HFFc6 (cell line): ENCODE measurements at regions not wholly inside any gene's neighbourhood (a gene's known extent, or its start where the extent isn't known, plus 50 kb on each side); places are given as distances from the start of the nearest gene placed in this dataset.
A peak's percentile ranks its signal among the peaks of the same experiment; 100 is the strongest.
"Not testable (repeated sequence)": the region's sequence is repeated elsewhere in the genome, so short reads cannot be mapped to it uniquely, and the experiment has no call there.

Experiments
- DNase-seq: peaks from one replicate; pipeline ENCODE4 v3.0.0-alpha.2; 2018
- H3K27ac Mint-ChIP-seq: 2 replicates; pipeline ENCODE4 v1.8.0; 2020; ENCODE audit warnings: mild to moderate bottlenecking, mixed read lengths
- H3K27me3 Mint-ChIP-seq: 2 replicates; pipeline ENCODE4 v1.8.0; 2021; ENCODE audit warnings: mild to moderate bottlenecking, moderate library complexity, mixed read lengths; ENCODE audit not compliant: insufficient read depth
- H3K36me3 Mint-ChIP-seq: 2 replicates; pipeline ENCODE4 v1.8.0; 2021; ENCODE audit warnings: low read depth, mixed read lengths
- H3K4me1 Mint-ChIP-seq: 2 replicates; pipeline ENCODE4 v1.8.0; 2020; ENCODE audit warnings: low read depth, mixed read lengths
- H3K4me3 Mint-ChIP-seq: 2 replicates; pipeline ENCODE4 v1.8.0; 2020; ENCODE audit warnings: mild to moderate bottlenecking, moderate library complexity, mixed read lengths
- H3K9me3 Mint-ChIP-seq: 2 replicates; pipeline ENCODE4 v1.8.0; 2020; ENCODE audit warnings: mild to moderate bottlenecking, mixed read lengths
- TF ChIP-seq, protein P1 (sequence below): fragments of 200-600 bp; sonication (generic); IDR thresholded peaks from 2 replicates; pipeline ENCODE4 v1.5.0; 2021; ENCODE audit warnings: antibody characterized with exemption, mild to moderate bottlenecking

- Mint-ChIP-seq H3K27ac (no peak overlapping the region), H3K4me1 (peaks cover 5% of the 10 kb centered on the region; the same call in 1 of the 2 replicates), H3K9me3 (no peaks in the 10 kb centered on the region), H3K4me3 (peak overlapping the region; percentile 44), H3K36me3 (no peaks in the 10 kb centered on the region), H3K27me3 (peaks cover 42% of the 10 kb centered on the region)
- TF ChIP-seq, protein P1, sequence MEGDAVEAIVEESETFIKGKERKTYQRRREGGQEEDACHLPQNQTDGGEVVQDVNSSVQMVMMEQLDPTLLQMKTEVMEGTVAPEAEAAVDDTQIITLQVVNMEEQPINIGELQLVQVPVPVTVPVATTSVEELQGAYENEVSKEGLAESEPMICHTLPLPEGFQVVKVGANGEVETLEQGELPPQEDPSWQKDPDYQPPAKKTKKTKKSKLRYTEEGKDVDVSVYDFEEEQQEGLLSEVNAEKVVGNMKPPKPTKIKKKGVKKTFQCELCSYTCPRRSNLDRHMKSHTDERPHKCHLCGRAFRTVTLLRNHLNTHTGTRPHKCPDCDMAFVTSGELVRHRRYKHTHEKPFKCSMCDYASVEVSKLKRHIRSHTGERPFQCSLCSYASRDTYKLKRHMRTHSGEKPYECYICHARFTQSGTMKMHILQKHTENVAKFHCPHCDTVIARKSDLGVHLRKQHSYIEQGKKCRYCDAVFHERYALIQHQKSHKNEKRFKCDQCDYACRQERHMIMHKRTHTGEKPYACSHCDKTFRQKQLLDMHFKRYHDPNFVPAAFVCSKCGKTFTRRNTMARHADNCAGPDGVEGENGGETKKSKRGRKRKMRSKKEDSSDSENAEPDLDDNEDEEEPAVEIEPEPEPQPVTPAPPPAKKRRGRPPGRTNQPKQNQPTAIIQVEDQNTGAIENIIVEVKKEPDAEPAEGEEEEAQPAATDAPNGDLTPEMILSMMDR, result peak; percentile 83
- DNase-seq, result peak; percentile 9
Observed at GRCh38 chr10:29386342-29386999, 97.6 kb downstream of the LYZL1 start.

GRCh38 chr10:29387269-29387668 lies 98.4 kb downstream of the LYZL1 start:
- Mint-ChIP-seq H3K9me3 (no peaks in the 10 kb centered on the region), H3K27me3 (peaks cover 44% of the 10 kb centered on the region), H3K36me3 (no peaks in the 10 kb centered on the region), H3K4me1 (peaks cover 5% of the 10 kb centered on the region; the same call in 1 of the 2 replicates), H3K4me3 (no peak overlapping the region), H3K27ac (no peak overlapping the region)
- DNase-seq, result no peak
- TF ChIP-seq, protein P1, result no peak

- H3K4me1 Mint-ChIP-seq, H3K4me3 Mint-ChIP-seq, H3K27ac Mint-ChIP-seq, DNase-seq, H3K9me3 Mint-ChIP-seq, H3K36me3 Mint-ChIP-seq: not testable (repeated sequence)
- peaks cover 39% of the 10 kb centered on the region for H3K27me3 Mint-ChIP-seq
Observed at GRCh38 chr10:29388112-29388511, 99.2 kb downstream of the LYZL1 start.

GRCh38 chr10:29389493-29389892 lies 100.6 kb downstream of the LYZL1 start:
- Mint-ChIP-seq H3K27me3 (peaks cover 40% of the 10 kb centered on the region), H3K4me1 (peaks cover 5% of the 10 kb centered on the region; the same call in 1 of the 2 replicates), H3K27ac (no peak overlapping the region), H3K4me3 (no peak overlapping the region), H3K9me3 (no peaks in the 10 kb centered on the region), H3K36me3 (no peaks in the 10 kb centered on the region)
- no peak for DNase-seq
- TF ChIP-seq, protein P1, result no peak

DNA sequence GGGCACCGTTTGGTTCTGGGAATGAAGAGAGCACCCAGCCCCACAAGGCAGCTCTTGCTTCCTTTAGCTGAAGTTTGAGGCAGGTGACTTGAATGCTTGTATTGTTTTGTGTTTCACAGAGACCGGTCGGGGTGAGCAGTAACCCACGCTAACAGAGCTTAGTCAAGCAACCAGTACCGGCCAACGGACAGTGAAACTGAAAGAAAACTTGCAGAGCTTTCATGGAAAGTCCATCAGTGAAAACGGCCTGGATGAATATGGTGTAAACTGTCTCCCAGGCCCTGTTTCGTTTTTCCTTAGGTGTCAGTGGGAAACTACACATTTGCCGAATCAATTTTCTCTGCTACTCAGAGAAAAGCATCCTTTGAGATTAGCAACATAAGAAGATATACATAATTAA lies 101.1 kb downstream of the LYZL1 start:
- Mint-ChIP-seq H3K36me3 (no peaks in the 10 kb centered on the region), H3K27me3 (peaks cover 39% of the 10 kb centered on the region), H3K27ac (no peak overlapping the region), H3K9me3 (no peaks in the 10 kb centered on the region), H3K4me1 (peaks cover 5% of the 10 kb centered on the region; the same call in 1 of the 2 replicates), H3K4me3 (no peak overlapping the region)
- TF ChIP-seq, protein P1, result no peak
- DNase-seq, result no peak

GRCh38 chr10:29392376-29393021 lies 103.6 kb downstream of the LYZL1 start:
- TF ChIP-seq, protein P1, result peak; percentile 84
- peak; percentile 18 for DNase-seq
- no peak overlapping the region for H3K4me3 Mint-ChIP-seq
- no peaks in the 10 kb centered on the region for H3K36me3 Mint-ChIP-seq
- H3K27ac Mint-ChIP-seq, result no peak overlapping the region
- no peaks in the 10 kb centered on the region for H3K4me1 Mint-ChIP-seq
- H3K9me3 Mint-ChIP-seq, result no peaks in the 10 kb centered on the region
- peaks cover 48% of the 10 kb centered on the region for H3K27me3 Mint-ChIP-seq
